ENCODE measurements at regions not wholly inside any gene's neighbourhood (a gene's known extent, or its start where the extent isn't known, plus 50 kb on each side); places are given as distances from the start of the nearest gene placed in this dataset.

GRCh38 chr21:15520811-15521643 lies 208.8 kb upstream of the USP25 start:
- H3K9me3 Mint-ChIP-seq, result peaks cover 18% of the 10 kb centered on the region
- peaks cover 8% of the 10 kb centered on the region for H3K4me1 Mint-ChIP-seq (ENCODE audit: low read depth)
- no peak overlapping the region for H3K4me3 Mint-ChIP-seq (ENCODE audit: low read depth)
- peaks cover 3% of the 10 kb centered on the region for H3K36me3 Mint-ChIP-seq (ENCODE audit: low read depth)
- no peak overlapping the region for H3K27ac Mint-ChIP-seq
- H3K27me3 Mint-ChIP-seq (ENCODE audit: low read depth), result no peaks in the 10 kb centered on the region
- no peak for DNase-seq (ENCODE audit: low spot score)
- intact Hi-C loops (cut with micrococcal nuclease), result no loop called here

GRCh38 chr21:15521644-15522001 lies 208.2 kb upstream of the USP25 start:
- peaks cover 18% of the 10 kb centered on the region for H3K9me3 Mint-ChIP-seq
- H3K27me3 Mint-ChIP-seq (ENCODE audit: low read depth), result no peaks in the 10 kb centered on the region
- intact Hi-C loops (cut with micrococcal nuclease), result no loop called here
- H3K27ac Mint-ChIP-seq, result no peak overlapping the region
- H3K4me3 Mint-ChIP-seq (ENCODE audit: low read depth), result no peak overlapping the region
- peaks cover 9% of the 10 kb centered on the region for H3K4me1 Mint-ChIP-seq (ENCODE audit: low read depth)
- no peak for DNase-seq (ENCODE audit: low spot score)
- peaks cover 3% of the 10 kb centered on the region for H3K36me3 Mint-ChIP-seq (ENCODE audit: low read depth)

GRCh38 chr21:15522148-15522547 lies 207.6 kb upstream of the USP25 start:
- Mint-ChIP-seq H3K4me3 (ENCODE audit: low read depth) (no peak overlapping the region), H3K27ac (no peak overlapping the region), H3K27me3 (ENCODE audit: low read depth) (no peaks in the 10 kb centered on the region), H3K36me3 (ENCODE audit: low read depth) (peaks cover 3% of the 10 kb centered on the region), H3K9me3 (peaks cover 18% of the 10 kb centered on the region), H3K4me1 (ENCODE audit: low read depth) (peaks cover 11% of the 10 kb centered on the region)
- intact Hi-C loops (cut with micrococcal nuclease), result no loop called here
- no peak for DNase-seq (ENCODE audit: low spot score)

- peaks cover 10% of the 10 kb centered on the region for H3K9me3 Mint-ChIP-seq
- no peaks in the 10 kb centered on the region for H3K36me3 Mint-ChIP-seq (ENCODE audit: low read depth)
- H3K4me1 Mint-ChIP-seq (ENCODE audit: low read depth), result peaks cover 11% of the 10 kb centered on the region
- intact Hi-C loops (cut with micrococcal nuclease), result no loop called here
- H3K27ac Mint-ChIP-seq, result no peak overlapping the region
- H3K4me3 Mint-ChIP-seq (ENCODE audit: low read depth), result no peak overlapping the region
- no peak for DNase-seq (ENCODE audit: low spot score)
- H3K27me3 Mint-ChIP-seq (ENCODE audit: low read depth), result peaks cover under 1% of the 10 kb centered on the region
Observed at GRCh38 chr21:15524855-15525254, 204.9 kb upstream of the USP25 start.

- DNase-seq (ENCODE audit: low spot score), result no peak
- intact Hi-C loops (cut with micrococcal nuclease), result no loop called here
- Mint-ChIP-seq H3K27ac (no peak overlapping the region), H3K4me3 (ENCODE audit: low read depth) (no peak overlapping the region), H3K27me3 (ENCODE audit: low read depth) (peaks cover 6% of the 10 kb centered on the region), H3K9me3 (peaks cover 13% of the 10 kb centered on the region), H3K4me1 (ENCODE audit: low read depth) (peaks cover 4% of the 10 kb centered on the region), H3K36me3 (ENCODE audit: low read depth) (no peaks in the 10 kb centered on the region)
Observed at GRCh38 chr21:15526798-15527197, 203.0 kb upstream of the USP25 start.

- intact Hi-C loops (cut with micrococcal nuclease), result no loop called here
- no peak for DNase-seq (ENCODE audit: low spot score)
- peaks cover 13% of the 10 kb centered on the region for H3K9me3 Mint-ChIP-seq
- no peak overlapping the region for H3K27ac Mint-ChIP-seq
- H3K27me3 Mint-ChIP-seq (ENCODE audit: low read depth), result peaks cover 6% of the 10 kb centered on the region
- H3K4me3 Mint-ChIP-seq (ENCODE audit: low read depth), result no peak overlapping the region
- H3K4me1 Mint-ChIP-seq (ENCODE audit: low read depth), result peaks cover 4% of the 10 kb centered on the region
- H3K36me3 Mint-ChIP-seq (ENCODE audit: low read depth), result no peaks in the 10 kb centered on the region
Observed at GRCh38 chr21:15528346-15528745, 201.4 kb upstream of the USP25 start.

- intact Hi-C loops (cut with micrococcal nuclease), result no loop called here
- H3K27ac Mint-ChIP-seq, result no peak overlapping the region
- H3K4me1 Mint-ChIP-seq (ENCODE audit: low read depth), result peaks cover 5% of the 10 kb centered on the region
- H3K9me3 Mint-ChIP-seq, result peaks cover 8% of the 10 kb centered on the region
- no peaks in the 10 kb centered on the region for H3K36me3 Mint-ChIP-seq (ENCODE audit: low read depth)
- no peak overlapping the region for H3K4me3 Mint-ChIP-seq (ENCODE audit: low read depth)
- peaks cover 6% of the 10 kb centered on the region for H3K27me3 Mint-ChIP-seq (ENCODE audit: low read depth)
- no peak for DNase-seq (ENCODE audit: low spot score)
Observed at GRCh38 chr21:15531986-15532385, 197.8 kb upstream of the USP25 start.

GRCh38 chr21:15533618-15534017 lies 196.2 kb upstream of the USP25 start:
- Mint-ChIP-seq H3K4me1 (ENCODE audit: low read depth) (peaks cover 5% of the 10 kb centered on the region), H3K36me3 (ENCODE audit: low read depth) (no peaks in the 10 kb centered on the region), H3K4me3 (ENCODE audit: low read depth) (no peak overlapping the region), H3K27ac (no peak overlapping the region), H3K27me3 (ENCODE audit: low read depth) (peaks cover 6% of the 10 kb centered on the region), H3K9me3 (peaks cover 8% of the 10 kb centered on the region)
- intact Hi-C loops (cut with micrococcal nuclease), result no loop called here
- no peak for DNase-seq (ENCODE audit: low spot score)

- no peak for DNase-seq (ENCODE audit: low spot score)
- H3K27ac Mint-ChIP-seq, result no peak overlapping the region
- peaks cover 6% of the 10 kb centered on the region for H3K27me3 Mint-ChIP-seq (ENCODE audit: low read depth)
- no peaks in the 10 kb centered on the region for H3K36me3 Mint-ChIP-seq (ENCODE audit: low read depth)
- no peak overlapping the region for H3K4me3 Mint-ChIP-seq (ENCODE audit: low read depth)
- intact Hi-C loops (cut with micrococcal nuclease), result no loop called here
- peaks cover 8% of the 10 kb centered on the region for H3K9me3 Mint-ChIP-seq
- H3K4me1 Mint-ChIP-seq (ENCODE audit: low read depth), result peaks cover 5% of the 10 kb centered on the region
Observed at GRCh38 chr21:15534450-15534886, 195.3 kb upstream of the USP25 start.

- no peaks in the 10 kb centered on the region for H3K9me3 Mint-ChIP-seq
- intact Hi-C loops (cut with micrococcal nuclease), result no loop called here
- H3K36me3 Mint-ChIP-seq (ENCODE audit: low read depth), result no peaks in the 10 kb centered on the region
- no peak for DNase-seq (ENCODE audit: low spot score)
- peaks cover 4% of the 10 kb centered on the region for H3K4me1 Mint-ChIP-seq (ENCODE audit: low read depth)
- no peak overlapping the region for H3K27ac Mint-ChIP-seq
- H3K4me3 Mint-ChIP-seq (ENCODE audit: low read depth), result no peak overlapping the region
- no peaks in the 10 kb centered on the region for H3K27me3 Mint-ChIP-seq (ENCODE audit: low read depth)
Observed at GRCh38 chr21:15539376-15539775, 190.4 kb upstream of the USP25 start.

GRCh38 chr21:15543473-15543872 lies 186.3 kb upstream of the USP25 start:
- intact Hi-C loops (cut with micrococcal nuclease), result no loop called here
- Mint-ChIP-seq H3K27ac (no peak overlapping the region), H3K4me3 (ENCODE audit: low read depth) (no peak overlapping the region), H3K9me3 (no peaks in the 10 kb centered on the region), H3K27me3 (ENCODE audit: low read depth) (no peaks in the 10 kb centered on the region), H3K36me3 (ENCODE audit: low read depth) (no peaks in the 10 kb centered on the region), H3K4me1 (ENCODE audit: low read depth) (no peaks in the 10 kb centered on the region)
- DNase-seq (ENCODE audit: low spot score), result no peak

- no peak for DNase-seq (ENCODE audit: low spot score)
- intact Hi-C loops (cut with micrococcal nuclease), result no loop called here
- Mint-ChIP-seq H3K27ac (no peak overlapping the region), H3K4me1 (ENCODE audit: low read depth) (no peaks in the 10 kb centered on the region), H3K4me3 (ENCODE audit: low read depth) (no peak overlapping the region), H3K27me3 (ENCODE audit: low read depth) (peaks cover 7% of the 10 kb centered on the region), H3K36me3 (ENCODE audit: low read depth) (no peaks in the 10 kb centered on the region), H3K9me3 (no peaks in the 10 kb centered on the region)
Observed at GRCh38 chr21:15549671-15550070, 180.1 kb upstream of the USP25 start.

GRCh38 chr21:15552914-15553494 lies 176.8 kb upstream of the USP25 start:
- intact Hi-C loops (cut with micrococcal nuclease), result no loop called here
- Mint-ChIP-seq H3K27ac (no peak overlapping the region), H3K27me3 (ENCODE audit: low read depth) (peaks cover 7% of the 10 kb centered on the region), H3K4me3 (ENCODE audit: low read depth) (no peak overlapping the region), H3K36me3 (ENCODE audit: low read depth) (no peaks in the 10 kb centered on the region), H3K9me3 (no peaks in the 10 kb centered on the region), H3K4me1 (ENCODE audit: low read depth) (no peaks in the 10 kb centered on the region)
- DNase-seq (ENCODE audit: low spot score), result no peak

Measured in activated T-helper 2 cell treated with anti-CD3 and anti-CD28 coated beads, Interferon-gamma antibody, Interleukin-2, Interleukin-4, amounts not matched to agents 10 μg/mL and 5 μg/mL and 100 μg/mL, durations not matched to agents 14 hours and 24 hours and 36 hours (primary cell).